Right renal pelvis (tissue), 4 donors: ENCODE measurements at regions not wholly inside any gene's neighbourhood (a gene's known extent, or its start where the extent isn't known, plus 50 kb on each side); places are given as distances from the start of the nearest gene placed in this dataset.
"Not testable (repeated sequence)": the region's sequence is repeated elsewhere in the genome, so short reads cannot be mapped to it uniquely, and the experiment has no call there.

Experiments
- DNase-seq, 4 donors: peaks; one replicate each; pipeline ENCODE4 v3.0.0-alpha.2; 2013; ENCODE audit warnings: low read depth in 4 of 4, low spot score in 3 of 4, missing footprints in 1 of 4

GRCh38 chr3:154904328-154904727 lies 175.8 kb upstream of the MME start:
- peak in 1 of 4 donors; percentile 4 for DNase-seq

DNA sequence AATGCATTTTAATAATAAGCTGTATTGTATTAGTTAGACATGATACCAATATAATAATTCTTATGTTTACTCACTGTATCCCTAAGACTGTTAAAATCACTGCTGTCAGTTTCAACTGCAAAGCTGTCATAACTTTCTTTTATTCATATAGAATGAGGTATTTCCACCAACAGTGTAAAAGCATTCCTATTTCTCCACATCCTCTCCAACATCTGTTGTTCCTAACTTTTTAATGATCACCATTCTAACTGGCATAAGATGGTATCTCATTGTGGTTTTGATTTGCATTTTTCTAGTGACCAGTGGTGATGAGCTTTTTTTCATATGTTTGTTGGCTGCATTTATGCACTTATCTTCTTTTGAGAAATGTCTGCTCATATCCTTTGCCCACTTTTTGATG lies 177.6 kb upstream of the MME start:
- DNase-seq, result not testable (repeated sequence)

GRCh38 chr3:154901278-154901677 lies 178.8 kb upstream of the MME start:
- DNase-seq, result no peak

DNA sequence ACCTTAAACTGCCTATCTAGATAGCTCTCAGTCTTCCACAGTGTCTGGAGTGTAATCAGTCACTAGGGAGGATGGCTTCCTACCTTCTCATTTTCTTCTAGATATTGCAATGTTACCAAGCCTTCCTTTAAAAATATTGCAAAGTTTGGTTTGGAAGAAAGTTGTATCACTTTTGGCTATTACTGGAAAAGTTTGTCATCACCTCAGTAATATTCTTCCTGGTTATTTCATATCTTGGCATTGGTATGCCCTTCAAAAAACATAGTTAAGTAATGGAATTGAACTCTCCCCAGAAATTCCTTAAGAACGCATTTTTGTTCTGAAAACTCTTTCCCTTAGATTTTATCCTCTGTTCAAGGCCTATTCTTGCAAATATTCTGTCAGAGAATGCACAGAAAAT lies 179.3 kb upstream of the MME start:
- DNase-seq, result no peak

- DNase-seq, result no peak
These were observed 181.2 kb upstream of the MME start for GRCh38 chr3:154898916-154899315.

DNA sequence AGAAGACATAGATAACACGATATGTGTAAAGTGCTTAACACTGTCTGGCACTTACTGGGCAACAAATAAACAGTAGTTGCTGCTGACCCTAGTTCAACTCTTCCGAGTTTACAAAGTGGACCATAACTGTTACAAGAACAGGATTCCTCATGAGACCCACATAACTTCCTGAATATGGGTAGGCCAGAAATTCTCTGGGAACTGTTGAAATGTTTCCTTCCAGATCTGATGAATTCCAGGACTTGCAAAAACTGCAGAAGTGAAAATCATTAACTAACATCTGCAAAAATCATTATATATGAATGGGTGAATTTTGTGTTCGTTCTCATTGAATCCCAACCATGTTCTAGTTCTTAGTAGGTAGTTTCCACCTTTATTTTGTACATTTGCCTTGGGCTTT lies 181.7 kb upstream of the MME start:
- DNase-seq, result no peak

GRCh38 chr3:154893813-154894212 lies 186.3 kb upstream of the MME start:
- DNase-seq, result no peak

DNA sequence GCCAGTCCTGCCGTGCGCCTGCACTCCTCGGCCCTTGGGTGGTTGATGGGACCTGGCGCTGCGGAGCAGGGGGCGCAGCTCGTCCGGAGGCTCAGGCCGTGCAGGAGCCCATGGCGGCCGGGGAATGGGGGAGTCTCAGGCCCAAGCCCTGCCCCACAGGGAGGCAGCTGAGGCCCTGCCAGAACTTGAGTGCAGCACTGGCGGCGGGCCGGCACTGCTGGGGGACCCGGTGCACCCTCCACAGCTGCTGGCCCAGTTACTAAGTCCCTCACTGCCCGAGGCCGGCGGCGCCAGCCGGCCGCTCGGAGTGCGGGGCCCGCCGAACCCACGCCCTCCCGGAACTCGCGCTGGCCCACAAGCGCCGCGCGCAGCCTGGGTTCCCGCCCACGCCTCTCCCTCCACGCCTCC lies 190.9 kb upstream of the MME start:
- no peak for DNase-seq

DNA sequence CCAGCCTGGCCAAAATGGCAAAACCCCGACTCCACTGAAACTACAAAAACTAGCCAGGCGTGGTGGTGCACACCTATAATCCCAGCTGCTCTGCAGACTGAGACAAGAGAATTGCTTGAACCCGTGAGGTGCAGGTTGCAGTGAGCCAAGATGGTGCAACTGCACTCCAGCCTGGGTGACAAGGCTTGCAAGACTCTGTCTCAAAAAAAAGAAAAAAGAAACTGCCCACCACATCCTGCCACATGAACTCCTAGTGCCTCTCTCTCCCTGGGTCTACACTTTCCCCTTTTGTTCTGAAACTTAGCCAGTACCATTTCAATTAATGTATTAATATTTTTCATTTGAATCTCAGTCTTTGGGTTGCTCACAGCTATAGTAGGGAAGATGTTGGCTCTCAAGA lies 192.2 kb upstream of the MME start:
- no peak for DNase-seq

GRCh38 chr3:154886437-154886836 lies 193.7 kb upstream of the MME start:
- DNase-seq, result no peak

DNA sequence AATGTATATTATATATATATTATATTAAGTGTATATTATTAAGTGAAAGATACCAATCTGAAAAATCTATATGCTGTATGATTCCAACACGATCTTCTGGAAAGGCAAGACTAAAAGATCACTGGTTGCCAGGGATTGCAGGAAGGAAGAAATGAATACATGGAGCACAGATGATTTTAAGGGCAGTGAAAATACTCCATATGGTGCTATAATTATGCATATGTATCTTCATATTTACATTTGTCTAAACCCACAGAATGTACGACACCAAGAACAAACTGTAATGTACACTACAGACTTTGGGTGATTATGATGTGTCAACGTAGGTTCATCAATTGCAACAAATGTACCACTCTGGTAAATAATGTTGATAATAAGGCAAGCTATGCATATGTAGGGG lies 194.7 kb upstream of the MME start:
- no peak for DNase-seq

DNA sequence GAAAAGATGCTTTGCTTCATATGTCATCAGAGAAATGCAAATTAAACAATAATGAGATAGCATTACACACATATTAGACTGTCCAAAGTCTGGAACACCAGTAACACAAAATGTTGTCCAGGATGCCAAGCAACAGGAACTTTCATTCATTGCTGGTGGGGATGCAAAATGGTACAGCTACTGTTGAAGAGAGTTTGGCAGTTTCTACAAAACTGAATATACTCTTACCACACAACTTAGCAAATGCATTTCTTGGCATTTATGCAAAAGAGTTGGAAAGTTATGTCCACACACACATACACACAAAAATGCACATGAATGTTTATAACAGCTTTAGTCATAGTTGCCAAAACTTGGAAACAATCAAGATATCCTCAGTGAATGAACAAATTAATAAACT lies 195.2 kb upstream of the MME start:
- DNase-seq, result no peak

DNA sequence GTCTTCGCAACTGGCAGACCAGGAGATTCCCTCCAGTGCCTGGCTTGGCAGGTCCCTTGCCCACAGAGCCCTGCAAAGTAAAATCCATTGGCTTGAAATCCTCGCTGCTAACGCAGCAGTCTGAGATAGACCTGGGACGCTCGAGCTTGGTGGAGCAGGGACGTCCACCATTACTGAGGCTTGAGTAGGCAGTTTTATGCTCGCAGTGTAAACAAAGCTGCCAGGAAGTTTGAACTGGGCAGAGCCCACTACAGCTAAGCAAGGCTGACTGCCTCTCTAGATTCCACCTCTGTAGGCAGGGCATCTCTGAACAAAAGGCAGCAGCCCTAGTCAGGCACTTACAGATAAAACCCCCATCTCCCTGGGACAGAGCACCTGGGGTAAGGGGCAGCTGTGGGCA lies 205.0 kb upstream of the MME start:
- no peak for DNase-seq

- no peak for DNase-seq
These were observed 207.4 kb upstream of the MME start for GRCh38 chr3:154872696-154873095.

GRCh38 chr3:154872074-154872473 lies 208.0 kb upstream of the MME start:
- DNase-seq, result peak; percentile 5 to 22 (median 14)

GRCh38 chr3:154864947-154865346 lies 215.2 kb upstream of the MME start:
- DNase-seq, result no peak

DNA sequence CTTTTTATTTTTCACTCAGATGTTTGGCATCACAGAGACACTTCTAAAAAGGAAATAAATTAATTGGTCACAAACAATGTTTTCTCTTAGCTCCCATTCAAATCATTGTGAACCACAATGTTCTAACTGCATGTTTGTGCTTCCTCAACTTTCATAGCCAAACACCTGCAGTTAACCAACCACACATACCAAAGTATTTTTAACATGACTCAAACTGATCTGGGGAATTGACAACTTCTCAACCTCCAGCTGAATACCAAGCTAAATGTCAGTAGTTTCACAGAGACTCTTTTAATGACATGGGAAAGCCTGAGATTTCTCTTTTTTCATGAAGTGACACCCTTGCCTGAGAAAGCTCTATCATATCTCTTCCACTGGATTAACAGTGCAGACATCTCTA lies 217.9 kb upstream of the MME start:
- DNase-seq, result no peak

- not testable (repeated sequence) for DNase-seq
These were observed 227.1 kb upstream of the MME start for GRCh38 chr3:154852998-154853397.

DNA sequence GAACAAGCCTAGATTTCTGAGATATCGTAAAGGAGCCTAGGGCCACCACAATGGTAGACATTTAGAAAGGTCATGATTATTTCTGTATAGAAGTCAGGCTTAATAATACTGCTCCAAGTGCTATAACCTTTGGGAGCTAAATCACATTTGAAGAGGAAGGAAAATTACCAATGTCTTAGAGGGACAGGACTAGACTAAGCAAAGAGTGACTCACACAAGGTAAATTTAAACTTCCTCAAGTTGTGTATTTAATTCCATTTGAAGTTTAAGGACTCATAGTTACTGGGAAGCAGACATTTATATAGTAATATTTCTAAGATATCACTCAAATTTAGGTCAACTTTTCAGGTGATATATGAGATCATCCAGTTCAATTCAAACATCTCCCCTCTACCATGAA lies 227.6 kb upstream of the MME start:
- no peak for DNase-seq

DNA sequence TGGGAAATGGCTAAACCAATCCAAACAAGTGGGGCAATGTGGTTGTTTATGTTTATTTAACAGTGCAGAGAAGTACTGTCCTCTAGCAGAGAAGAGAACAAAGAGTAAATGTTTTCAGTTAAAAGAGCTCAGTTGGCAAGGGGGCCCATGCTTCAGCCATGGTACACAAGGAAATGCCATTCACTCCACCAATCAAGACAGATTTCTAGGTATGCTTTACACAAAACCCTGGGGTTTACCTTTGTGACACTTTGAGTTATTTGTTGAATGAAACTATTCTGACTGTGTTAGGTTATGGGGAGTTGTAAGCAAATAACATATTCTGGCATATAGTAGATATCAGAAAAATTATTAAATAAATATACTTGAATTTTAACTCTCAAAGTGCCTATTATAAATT lies 228.5 kb upstream of the MME start:
- no peak for DNase-seq

DNA sequence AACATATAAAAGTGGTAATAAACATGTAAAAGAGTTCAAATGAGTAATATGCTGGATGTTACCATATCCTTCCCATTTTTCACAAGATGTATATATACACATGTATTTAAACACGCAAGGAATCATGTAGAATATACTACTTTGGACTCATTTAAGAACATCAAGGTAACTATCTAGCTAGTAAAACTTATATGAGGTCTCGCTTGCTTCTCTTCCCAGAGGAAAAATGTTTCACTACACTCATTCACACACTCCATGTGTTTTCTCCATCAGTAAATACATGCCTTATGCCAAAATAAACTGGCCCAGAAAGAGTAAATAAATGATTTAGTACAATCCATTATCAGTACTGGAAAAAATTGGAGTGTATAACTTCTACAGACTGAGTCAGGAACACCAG lies 229.2 kb upstream of the MME start:
- no peak for DNase-seq

DNA sequence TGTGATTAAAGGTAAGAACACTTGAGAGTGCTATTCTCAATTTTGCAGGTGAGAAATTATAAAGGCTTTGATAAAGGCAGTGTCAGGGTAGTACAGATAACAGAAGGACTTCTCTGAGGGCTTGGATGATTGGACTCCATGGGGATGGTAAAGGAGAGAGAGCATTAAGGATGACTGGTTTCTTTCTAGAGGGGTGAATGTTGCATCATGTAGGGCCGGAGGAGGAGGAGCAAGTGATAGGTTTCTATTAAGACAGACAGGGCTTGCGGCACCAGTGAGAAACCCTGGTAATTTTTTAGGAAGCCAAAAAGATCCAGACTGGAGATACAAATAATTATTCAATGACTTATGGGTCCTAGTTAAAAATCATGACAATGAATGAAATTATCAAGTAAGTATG lies 230.7 kb upstream of the MME start:
- no peak for DNase-seq

GRCh38 chr3:154844863-154845262 lies 235.3 kb upstream of the MME start:
- no peak for DNase-seq

DNA sequence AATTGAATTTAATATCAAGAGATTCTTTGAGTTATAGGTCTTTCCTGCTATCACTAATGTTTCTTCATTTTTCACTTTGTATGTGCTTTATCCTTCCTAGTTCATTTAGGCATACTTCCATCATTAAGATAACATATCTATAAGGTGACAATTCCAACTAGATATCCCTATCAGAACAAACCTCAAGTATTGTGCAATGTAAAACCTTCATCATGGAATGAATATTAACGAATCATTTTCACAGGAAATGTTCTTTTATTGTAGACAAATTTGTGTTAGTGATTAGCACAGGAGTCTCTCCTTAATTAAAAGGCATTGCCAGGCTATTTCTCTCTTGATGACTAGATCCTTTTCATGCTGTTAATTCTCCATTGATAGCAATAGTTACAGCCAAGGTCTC lies 236.5 kb upstream of the MME start:
- DNase-seq, result no peak
